NCI-H510A treated with DMSO at 0.1 percent for 48 hours (cell line): ENCODE measurements at regions not wholly inside any gene's neighbourhood (a gene's known extent, or its start where the extent isn't known, plus 50 kb on each side); places are given as distances from the start of the nearest gene placed in this dataset.
A peak's percentile ranks its signal among the peaks of the same experiment; 100 is the strongest.

Source experiments
- DNase-seq: peaks from one replicate; lab custom pipeline; 2025; lab: John Stamatoyannopoulos, UW

GRCh38 chr2:177118636-177119035 lies 94.0 kb upstream of the HNRNPA3 start:
- DNase-seq: no peak

DNA sequence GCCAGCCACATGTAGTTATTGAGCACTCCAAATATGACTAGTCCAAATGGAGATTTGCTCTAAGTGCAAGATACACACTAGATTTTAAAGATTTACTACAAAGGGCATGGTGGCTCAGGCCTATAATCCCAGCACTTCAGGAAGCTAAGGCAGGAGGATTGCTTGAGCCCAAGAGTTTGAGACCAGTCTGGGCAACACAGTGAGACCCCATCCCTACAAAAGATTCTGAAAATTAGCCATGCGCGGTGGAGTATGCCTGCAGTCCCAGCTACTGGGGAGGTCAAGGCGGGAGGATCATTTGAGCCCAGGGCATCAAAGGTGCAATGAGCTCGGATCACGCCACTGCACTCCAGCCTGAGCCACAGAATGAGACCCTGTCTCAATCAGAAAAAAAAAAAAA lies 93.5 kb upstream of the HNRNPA3 start:
- DNase-seq: no peak

DNA sequence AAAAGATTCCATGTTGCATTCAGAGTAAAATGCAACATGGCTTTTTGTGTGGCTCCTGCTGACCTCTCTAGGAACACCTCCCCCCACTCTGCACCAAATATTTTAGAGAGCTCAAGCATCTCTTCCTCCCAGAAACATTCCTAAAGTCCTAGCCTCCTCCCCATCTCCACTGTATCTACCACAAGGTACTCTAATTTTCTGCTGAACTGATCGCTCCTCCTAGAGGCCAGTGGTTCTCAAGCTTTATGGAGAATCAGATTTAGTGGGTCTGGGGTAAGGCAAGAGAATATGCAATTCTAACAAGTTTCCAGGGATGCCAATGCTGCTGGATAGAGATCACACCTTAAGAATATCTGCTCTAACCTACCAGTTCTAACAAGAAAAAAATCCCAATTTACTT lies 89.5 kb upstream of the HNRNPA3 start:
- DNase-seq: no peak

GRCh38 chr2:177124371-177124770 lies 88.2 kb upstream of the HNRNPA3 start:
- no peak for DNase-seq

DNA sequence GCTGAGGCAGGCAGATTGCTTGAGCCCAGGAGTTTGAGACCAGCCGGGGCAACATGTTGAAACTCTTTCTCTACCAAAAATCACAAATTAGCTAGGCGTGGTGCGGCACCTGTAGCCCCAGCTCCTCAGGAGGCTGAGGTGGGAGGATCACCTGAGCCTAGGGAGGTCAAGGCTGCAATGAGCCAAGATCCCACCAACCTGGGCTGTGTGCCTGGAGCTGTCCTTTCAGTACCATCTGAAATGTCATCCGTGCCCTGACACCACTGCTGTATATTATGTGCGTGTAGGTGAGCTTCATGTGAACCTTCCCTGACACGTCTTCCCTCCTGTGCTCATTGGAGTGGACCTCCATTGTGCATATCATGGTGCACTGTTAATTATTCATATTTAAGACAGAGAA lies 84.8 kb upstream of the HNRNPA3 start:
- DNase-seq: no peak

DNA sequence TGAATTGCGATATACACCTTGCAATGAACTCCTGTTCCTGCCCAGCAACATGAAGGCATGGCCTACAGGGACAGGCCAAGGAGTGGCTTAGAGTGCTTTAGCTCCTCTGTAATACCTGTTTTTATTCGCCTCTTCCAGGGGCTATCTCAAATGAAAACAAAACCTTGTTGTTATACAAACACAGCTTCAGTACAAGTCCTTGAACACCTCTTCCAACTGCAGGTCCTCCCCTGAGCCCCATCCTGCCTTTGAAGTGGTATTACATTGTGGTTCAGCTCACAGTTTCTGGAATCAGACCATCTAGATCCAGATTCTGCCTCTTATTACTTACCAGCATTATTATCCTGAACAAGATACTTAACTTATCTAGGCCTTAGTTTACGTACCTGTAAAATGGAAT lies 83.0 kb upstream of the HNRNPA3 start:
- DNase-seq: peak; percentile 62

GRCh38 chr2:177131858-177132257 lies 80.7 kb upstream of the HNRNPA3 start:
- no peak for DNase-seq

- DNase-seq: no peak
Measured at GRCh38 chr2:177138823-177139222, 73.8 kb upstream of the HNRNPA3 start.

- no peak for DNase-seq
Measured at GRCh38 chr2:177141866-177142265, 70.7 kb upstream of the HNRNPA3 start.

GRCh38 chr2:177143444-177143843 lies 69.2 kb upstream of the HNRNPA3 start:
- DNase-seq: no peak

- DNase-seq: peak; percentile 94
Measured at GRCh38 chr2:177147093-177147694, 65.4 kb upstream of the HNRNPA3 start.

DNA sequence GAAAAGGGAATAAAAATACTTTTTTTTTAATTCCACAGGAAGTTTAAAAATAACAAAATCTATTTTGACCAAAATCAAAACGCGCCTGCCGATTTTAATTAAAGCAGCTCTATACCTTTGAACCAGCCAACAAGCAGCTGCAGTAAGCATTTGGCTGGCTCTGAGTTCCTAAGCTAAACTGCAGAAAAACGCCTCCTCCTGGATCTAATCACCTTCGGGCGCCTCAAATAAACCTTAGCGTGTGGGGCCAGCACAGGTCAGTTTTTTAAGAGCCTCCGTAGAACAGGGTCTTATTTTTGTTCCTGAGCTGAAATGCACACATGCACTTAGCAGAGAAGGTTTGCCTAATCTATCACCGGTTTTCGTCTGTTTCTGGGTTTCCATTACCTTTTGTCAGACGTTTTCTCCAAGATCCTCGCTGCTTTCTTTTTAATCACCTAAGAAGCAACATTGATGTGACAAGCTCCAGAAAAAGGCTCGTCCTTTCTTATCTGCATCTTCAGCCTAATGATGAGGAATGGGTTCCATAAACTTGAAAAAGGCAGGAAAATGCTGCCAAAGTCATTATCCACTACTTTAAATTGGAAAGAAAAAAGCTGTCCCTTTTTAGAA lies 64.7 kb upstream of the HNRNPA3 start:
- no peak for DNase-seq

DNA sequence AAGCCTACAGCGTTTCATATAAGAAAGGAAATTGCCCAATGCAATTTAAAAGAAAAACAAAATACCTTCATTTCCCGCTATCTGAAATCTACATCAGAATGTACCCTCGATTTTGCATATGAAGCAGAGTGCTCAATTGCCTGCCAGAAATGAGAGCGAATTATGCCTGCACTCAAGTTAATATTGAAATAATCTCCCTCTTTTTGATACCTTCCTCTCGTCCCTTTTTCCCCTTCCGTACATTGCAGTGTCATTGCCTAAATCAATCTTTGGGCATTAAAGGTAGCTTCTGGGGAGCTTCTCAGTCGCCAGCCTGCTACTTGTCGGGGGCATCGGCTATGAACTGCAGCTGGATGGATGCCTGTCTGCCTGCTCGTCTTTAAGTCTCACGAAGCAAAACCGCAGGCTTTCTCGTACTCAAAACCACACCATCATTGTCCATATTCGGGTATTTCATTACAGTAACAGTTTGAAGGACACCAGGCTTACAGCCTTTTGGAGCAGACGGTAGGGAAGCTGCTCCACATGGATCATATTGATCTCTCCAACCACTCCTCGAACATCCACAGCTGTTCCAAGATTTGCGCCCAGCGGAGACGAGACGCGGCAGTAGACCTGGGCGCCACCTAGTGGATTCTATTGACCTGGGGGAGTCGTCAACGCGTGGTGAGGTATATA lies 64.0 kb upstream of the HNRNPA3 start:
- DNase-seq: peak; percentile 91

DNA sequence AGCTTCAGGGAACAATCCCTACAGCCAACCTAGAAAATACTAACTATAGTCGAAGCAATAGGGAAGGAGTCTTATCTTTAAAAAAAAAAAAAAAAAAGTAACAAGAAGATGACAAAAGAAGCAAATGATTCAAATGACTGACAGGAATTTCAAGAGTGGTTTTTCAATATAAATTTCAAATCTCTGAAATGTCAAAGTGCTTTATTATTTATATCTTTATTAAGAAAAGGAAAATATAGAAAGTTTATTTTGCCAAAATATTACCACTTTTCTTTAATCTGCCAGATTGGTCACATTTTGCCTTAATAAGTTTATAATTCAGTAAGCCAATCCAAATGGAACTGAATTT lies 63.5 kb upstream of the HNRNPA3 start:
- DNase-seq: no peak

- DNase-seq: no peak
Measured at GRCh38 chr2:177153805-177154204, 58.8 kb upstream of the HNRNPA3 start.

- no peak for DNase-seq
Measured at GRCh38 chr2:177154809-177155208, 57.8 kb upstream of the HNRNPA3 start.

DNA sequence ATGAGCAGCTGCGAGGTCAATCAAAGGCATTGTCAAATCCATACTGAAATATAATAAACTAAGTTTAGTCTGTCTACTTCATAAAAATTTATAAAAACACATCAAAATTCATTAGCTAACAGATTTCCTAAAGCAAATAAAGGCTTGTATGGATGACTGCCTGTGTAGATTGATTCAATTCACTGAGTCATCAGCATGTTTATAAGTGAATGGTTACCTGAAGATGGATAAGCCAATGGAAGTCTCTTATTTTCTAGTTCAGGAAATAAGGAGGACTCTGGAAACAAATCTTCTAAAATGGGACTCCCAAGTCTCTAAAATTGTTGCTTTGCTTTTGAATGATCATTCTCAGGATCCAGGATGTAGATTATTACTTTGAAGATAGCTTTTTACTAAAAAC lies 57.0 kb upstream of the HNRNPA3 start:
- no peak for DNase-seq

- peak; percentile 65 for DNase-seq
Measured at GRCh38 chr2:177161741-177162460, 50.7 kb upstream of the HNRNPA3 start.
